Kidney (tissue), 13 donors: ENCODE measurements at regions not wholly inside any gene's neighbourhood (a gene's known extent, or its start where the extent isn't known, plus 50 kb on each side); places are given as distances from the start of the nearest gene placed in this dataset.

Experiments used
- DNase-seq, 5 donors: peaks; one replicate each; pipeline ENCODE4 v3.0.0-alpha.2; 2013 to 2020
- FAIRE-seq: peaks from 2 replicates; lab custom pipeline; 2012; peaks lifted over from hg19 to GRCh38; lab: Jason Lieb, UNC
- H3K27ac ChIP-seq, 2 donors: one replicate each; pipeline ENCODE4 v1.7.0; 2013; ENCODE audit warnings: low read depth in 2 of 2, low read length in 2 of 2, inconsistent platforms in 1 of 2
- H3K27me3 ChIP-seq: one replicate; pipeline ENCODE4 v1.7.1; 2013; ENCODE audit warnings: low read length, inconsistent platforms; ENCODE audit not compliant: control insufficient read depth, insufficient read depth
- H3K36me3 ChIP-seq, 3 donors: one replicate each; pipeline versions ENCODE4 v1.7.0 to v1.7.1; 2013; ENCODE audit warnings: low read length in 3 of 3, control low read depth in 1 of 3, inconsistent platforms in 1 of 3; ENCODE audit not compliant: insufficient read depth in 3 of 3, control insufficient read depth in 2 of 3
- H3K4me1 ChIP-seq, 3 donors: one replicate each; pipeline versions ENCODE4 v1.7.0 to v1.7.1; 2013; ENCODE audit warnings: low read length in 3 of 3, inconsistent platforms in 1 of 3, low read depth in 1 of 3; ENCODE audit not compliant: control insufficient read depth in 2 of 3, insufficient read depth in 2 of 3
- H3K4me3 ChIP-seq, 3 donors: one replicate each; pipeline versions ENCODE4 v1.7.0 to v1.8.1; 2013; ENCODE audit warnings: low read length in 3 of 3, control low read depth in 1 of 3, inconsistent platforms in 1 of 3
- H3K9ac ChIP-seq, 3 donors: one replicate each; pipeline versions ENCODE4 v1.7.0 to v1.7.1; 2013; ENCODE audit warnings: low read length in 3 of 3, control low read depth in 1 of 3, inconsistent platforms in 1 of 3
- H3K9me3 ChIP-seq, 3 donors: one replicate each; pipeline versions ENCODE4 v1.7.0 to v1.7.1; 2013; ENCODE audit warnings: low read length in 3 of 3, control low read depth in 1 of 3, inconsistent platforms in 1 of 3; ENCODE audit not compliant: control insufficient read depth in 2 of 3, insufficient read depth in 1 of 3
- intact Hi-C: fragments of 100-400 bp; cut with DNase I; formaldehyde crosslinking; loops from one replicate; pipeline ENCODE4 v1.11.1; 2022
- TF ChIP-seq, protein P1 (sequence below): IDR thresholded peaks from 3 replicates; pipeline ENCODE4 v1.5.1; 2012; ENCODE audit warnings: mild to moderate bottlenecking, moderate library complexity, borderline replicate concordance; ENCODE audit not compliant: insufficient read depth; ENCODE audit errors: extremely low read depth
- donor health status: control.
- donor health status: control.
- donor health status: control.
- donor health status: control.
- donor health status: control.
- donor health status: DM: yes; HTN: yes; CAD: no.
- donor health status: Normal renal cell carcinoma (clear cell type).

DNA sequence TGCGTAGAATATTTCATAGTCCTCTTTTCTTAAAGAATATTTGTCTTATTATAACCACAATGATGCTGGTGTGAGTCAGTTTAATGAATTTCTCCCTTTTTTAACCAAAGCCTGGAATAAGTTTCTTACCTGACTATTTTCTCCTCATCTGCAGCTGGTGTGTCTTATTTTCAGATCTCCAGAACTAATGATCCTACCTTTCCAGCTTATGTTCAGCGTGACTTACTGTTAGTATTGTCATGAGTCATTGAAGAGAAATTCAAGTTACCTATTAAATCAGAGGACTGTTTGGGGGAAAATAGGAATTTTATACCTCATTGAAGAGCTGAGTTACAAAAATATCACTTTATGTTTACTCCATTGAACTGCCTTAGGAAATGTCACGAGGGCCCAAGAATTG lies 482.1 kb downstream of the RWDD3 start:
- TF ChIP-seq, protein P1, sequence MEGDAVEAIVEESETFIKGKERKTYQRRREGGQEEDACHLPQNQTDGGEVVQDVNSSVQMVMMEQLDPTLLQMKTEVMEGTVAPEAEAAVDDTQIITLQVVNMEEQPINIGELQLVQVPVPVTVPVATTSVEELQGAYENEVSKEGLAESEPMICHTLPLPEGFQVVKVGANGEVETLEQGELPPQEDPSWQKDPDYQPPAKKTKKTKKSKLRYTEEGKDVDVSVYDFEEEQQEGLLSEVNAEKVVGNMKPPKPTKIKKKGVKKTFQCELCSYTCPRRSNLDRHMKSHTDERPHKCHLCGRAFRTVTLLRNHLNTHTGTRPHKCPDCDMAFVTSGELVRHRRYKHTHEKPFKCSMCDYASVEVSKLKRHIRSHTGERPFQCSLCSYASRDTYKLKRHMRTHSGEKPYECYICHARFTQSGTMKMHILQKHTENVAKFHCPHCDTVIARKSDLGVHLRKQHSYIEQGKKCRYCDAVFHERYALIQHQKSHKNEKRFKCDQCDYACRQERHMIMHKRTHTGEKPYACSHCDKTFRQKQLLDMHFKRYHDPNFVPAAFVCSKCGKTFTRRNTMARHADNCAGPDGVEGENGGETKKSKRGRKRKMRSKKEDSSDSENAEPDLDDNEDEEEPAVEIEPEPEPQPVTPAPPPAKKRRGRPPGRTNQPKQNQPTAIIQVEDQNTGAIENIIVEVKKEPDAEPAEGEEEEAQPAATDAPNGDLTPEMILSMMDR, result no peak
- Histone ChIP-seq H3K9ac (no peak overlapping the region), H3K4me1 (no peaks in the 10 kb centered on the region), H3K27ac (no peak overlapping the region), H3K36me3 (no peaks in the 10 kb centered on the region), H3K4me3 (no peak overlapping the region), H3K27me3 (no peaks in the 10 kb centered on the region), H3K9me3 (no peaks in the 10 kb centered on the region)
- FAIRE-seq, result no peak
- intact Hi-C loops, result no loop called here
- DNase-seq, result no peak

DNA sequence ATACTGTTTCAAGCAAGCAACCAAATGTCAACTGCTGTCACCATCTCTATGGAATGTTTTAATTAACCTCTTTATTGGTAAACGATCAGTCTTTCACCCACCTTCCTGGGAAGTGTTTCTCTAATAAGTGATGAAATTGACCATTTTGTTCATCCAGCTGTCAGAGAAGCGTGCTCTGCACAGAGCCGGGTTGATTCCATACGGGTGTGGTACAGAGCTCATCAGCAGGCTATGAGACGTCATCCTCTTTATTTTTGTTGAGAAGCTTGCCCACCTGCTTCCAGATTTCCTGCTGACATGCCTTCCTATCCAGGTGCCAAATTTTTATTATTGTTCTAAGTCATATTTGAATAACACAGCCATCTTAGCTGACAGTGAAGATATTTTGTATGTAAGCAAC lies 482.5 kb downstream of the RWDD3 start:
- H3K36me3 ChIP-seq, result no peaks in the 10 kb centered on the region
- H3K4me1 ChIP-seq, result no peaks in the 10 kb centered on the region
- no peak overlapping the region for H3K4me3 ChIP-seq
- H3K9me3 ChIP-seq, result no peaks in the 10 kb centered on the region
- no peak for FAIRE-seq
- no peak overlapping the region for H3K27ac ChIP-seq
- H3K27me3 ChIP-seq, result no peaks in the 10 kb centered on the region
- intact Hi-C loops, result no loop called here
- H3K9ac ChIP-seq, result no peak overlapping the region
- TF ChIP-seq, protein P1, result no peak
- DNase-seq, result no peak

DNA sequence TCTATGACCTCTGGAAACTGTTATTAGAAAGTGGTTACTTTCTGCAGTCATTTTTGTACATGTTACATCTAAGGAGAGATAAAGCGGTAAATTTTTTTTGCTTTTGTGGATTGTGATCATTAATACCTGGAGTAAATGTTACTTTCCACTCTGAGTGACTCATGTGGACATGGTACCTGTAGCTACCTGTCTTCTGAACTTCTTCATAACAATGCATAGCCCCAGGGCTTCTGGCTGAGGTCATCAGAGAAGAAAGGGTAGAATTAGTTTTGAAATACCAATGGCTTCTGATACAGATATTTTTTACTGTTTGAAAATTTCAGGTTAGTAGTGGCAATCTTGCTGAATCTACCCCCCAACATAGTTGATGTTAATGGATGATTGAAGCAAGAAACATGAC lies 489.3 kb downstream of the RWDD3 start:
- TF ChIP-seq, protein P1, result no peak
- Histone ChIP-seq H3K9me3 (no peaks in the 10 kb centered on the region), H3K9ac (no peak overlapping the region), H3K27ac (no peak overlapping the region), H3K27me3 (no peaks in the 10 kb centered on the region), H3K4me3 (no peak overlapping the region), H3K4me1 (no peaks in the 10 kb centered on the region), H3K36me3 (no peaks in the 10 kb centered on the region)
- DNase-seq (no peak), FAIRE-seq (no peak)
- intact Hi-C loops, result no loop called here

DNA sequence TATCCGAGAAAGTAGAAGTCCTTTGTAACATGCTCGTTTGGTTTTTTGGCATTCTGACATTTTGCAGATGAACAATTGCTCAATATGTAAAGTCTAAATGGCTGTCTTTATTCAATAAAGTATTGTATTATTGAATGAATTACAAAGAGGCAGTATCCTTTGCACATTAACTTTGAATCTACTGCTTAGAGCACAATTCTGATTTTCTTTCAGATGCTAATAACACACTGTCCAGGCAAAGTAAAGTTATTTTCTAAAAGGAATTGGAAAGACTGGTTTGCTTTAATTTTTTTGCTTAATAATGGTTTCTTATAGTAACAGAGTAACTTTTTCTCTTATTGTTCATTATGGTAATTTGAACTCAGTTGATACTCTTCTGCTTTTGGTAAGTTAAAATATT lies 494.8 kb downstream of the RWDD3 start:
- intact Hi-C loops, result no loop called here
- FAIRE-seq, result no peak
- no peaks in the 10 kb centered on the region for H3K4me1 ChIP-seq
- no peak for DNase-seq
- no peak overlapping the region for H3K27ac ChIP-seq
- H3K9ac ChIP-seq, result no peak overlapping the region
- H3K27me3 ChIP-seq, result no peaks in the 10 kb centered on the region
- TF ChIP-seq, protein P1, result no peak
- H3K9me3 ChIP-seq, result no peaks in the 10 kb centered on the region
- no peaks in the 10 kb centered on the region for H3K36me3 ChIP-seq
- no peak overlapping the region for H3K4me3 ChIP-seq
